Dendritic cell treated with granulocyte-macrophage colony-stimulating factor and Interleukin-4, amounts not matched to agents 40 ng/mL and 50 ng/mL, for 4 days (primary cell): ENCODE measurements at regions not wholly inside any gene's neighbourhood (a gene's known extent, or its start where the extent isn't known, plus 50 kb on each side); places are given as distances from the start of the nearest gene placed in this dataset.

ENCODE experiments used
- H3K27ac Mint-ChIP-seq: one replicate; pipeline ENCODE4 v1.8.0; 2022; ENCODE audit warnings: mild to moderate bottlenecking, mixed read lengths
- H3K27me3 Mint-ChIP-seq: one replicate; pipeline ENCODE4 v1.8.0; 2022; ENCODE audit warnings: mild to moderate bottlenecking, mixed read lengths
- H3K36me3 Mint-ChIP-seq: one replicate; pipeline ENCODE4 v1.8.0; 2022; ENCODE audit warnings: low read depth, mixed read lengths
- H3K4me1 Mint-ChIP-seq: one replicate; pipeline ENCODE4 v1.8.0; 2022; ENCODE audit warnings: low read depth, mixed read lengths
- H3K4me3 Mint-ChIP-seq: one replicate; pipeline ENCODE4 v1.8.0; 2022; ENCODE audit warnings: mild to moderate bottlenecking, moderate library complexity, mixed read lengths
- H3K9me3 Mint-ChIP-seq: one replicate; pipeline ENCODE4 v1.8.0; 2022; ENCODE audit warnings: mixed read lengths
- intact Hi-C: fragments of 100-400 bp; cut with micrococcal nuclease; formaldehyde crosslinking; loops from one replicate; pipeline ENCODE4 v1.15.0; 2022

- H3K4me3 Mint-ChIP-seq = no peak overlapping the region
- no peak overlapping the region for H3K27ac Mint-ChIP-seq
- H3K9me3 Mint-ChIP-seq = no peaks in the 10 kb centered on the region
- no peaks in the 10 kb centered on the region for H3K36me3 Mint-ChIP-seq
- intact Hi-C loops = no loop called here
- H3K4me1 Mint-ChIP-seq = no peaks in the 10 kb centered on the region
- no peaks in the 10 kb centered on the region for H3K27me3 Mint-ChIP-seq
Measured at GRCh38 chr6:73965539-73966029, 269.6 kb downstream of the CD109 start.

- Mint-ChIP-seq H3K27me3 (no peaks in the 10 kb centered on the region), H3K36me3 (no peaks in the 10 kb centered on the region), H3K4me1 (no peaks in the 10 kb centered on the region), H3K4me3 (no peak overlapping the region), H3K27ac (no peak overlapping the region), H3K9me3 (no peaks in the 10 kb centered on the region)
- intact Hi-C loops = no loop called here
Measured at GRCh38 chr6:73964241-73964854, 268.3 kb downstream of the CD109 start.

- Mint-ChIP-seq H3K27me3 (no peaks in the 10 kb centered on the region), H3K4me1 (no peaks in the 10 kb centered on the region), H3K9me3 (no peaks in the 10 kb centered on the region), H3K4me3 (no peak overlapping the region), H3K36me3 (no peaks in the 10 kb centered on the region), H3K27ac (no peak overlapping the region)
- intact Hi-C loops = no loop called here
Measured at GRCh38 chr6:73962884-73963283, 266.9 kb downstream of the CD109 start.

GRCh38 chr6:73956305-73956704 is 260.3 kb downstream of the CD109 start:
- no peak overlapping the region for H3K4me3 Mint-ChIP-seq
- H3K27me3 Mint-ChIP-seq = no peaks in the 10 kb centered on the region
- H3K27ac Mint-ChIP-seq = no peak overlapping the region
- no peaks in the 10 kb centered on the region for H3K36me3 Mint-ChIP-seq
- intact Hi-C loops = no loop called here
- no peaks in the 10 kb centered on the region for H3K9me3 Mint-ChIP-seq
- H3K4me1 Mint-ChIP-seq = no peaks in the 10 kb centered on the region

GRCh38 chr6:73955800-73956199 is 259.8 kb downstream of the CD109 start:
- H3K27me3 Mint-ChIP-seq = no peaks in the 10 kb centered on the region
- no peaks in the 10 kb centered on the region for H3K4me1 Mint-ChIP-seq
- H3K36me3 Mint-ChIP-seq = no peaks in the 10 kb centered on the region
- intact Hi-C loops = no loop called here
- H3K9me3 Mint-ChIP-seq = no peaks in the 10 kb centered on the region
- H3K4me3 Mint-ChIP-seq = no peak overlapping the region
- H3K27ac Mint-ChIP-seq = no peak overlapping the region

GRCh38 chr6:73954881-73955280 is 258.9 kb downstream of the CD109 start:
- no peaks in the 10 kb centered on the region for H3K27me3 Mint-ChIP-seq
- H3K4me1 Mint-ChIP-seq = no peaks in the 10 kb centered on the region
- intact Hi-C loops = no loop called here
- H3K4me3 Mint-ChIP-seq = no peak overlapping the region
- H3K27ac Mint-ChIP-seq = no peak overlapping the region
- H3K36me3 Mint-ChIP-seq = no peaks in the 10 kb centered on the region
- no peaks in the 10 kb centered on the region for H3K9me3 Mint-ChIP-seq

GRCh38 chr6:73951183-73951582 is 255.2 kb downstream of the CD109 start:
- Mint-ChIP-seq H3K36me3 (no peaks in the 10 kb centered on the region), H3K27me3 (no peaks in the 10 kb centered on the region), H3K4me1 (no peaks in the 10 kb centered on the region), H3K9me3 (peaks cover 8% of the 10 kb centered on the region), H3K4me3 (no peak overlapping the region), H3K27ac (no peak overlapping the region)
- intact Hi-C loops = no loop called here

GRCh38 chr6:73943930-73944652 is 248.1 kb downstream of the CD109 start:
- Mint-ChIP-seq H3K4me1 (no peaks in the 10 kb centered on the region), H3K9me3 (peaks cover 13% of the 10 kb centered on the region), H3K27ac (no peak overlapping the region), H3K27me3 (no peaks in the 10 kb centered on the region), H3K4me3 (no peak overlapping the region), H3K36me3 (no peaks in the 10 kb centered on the region)
- intact Hi-C loops = no loop called here

- intact Hi-C loops = no loop called here
- Mint-ChIP-seq H3K4me1 (no peaks in the 10 kb centered on the region), H3K4me3 (no peak overlapping the region), H3K27me3 (no peaks in the 10 kb centered on the region), H3K27ac (no peak overlapping the region), H3K9me3 (peaks cover 19% of the 10 kb centered on the region), H3K36me3 (no peaks in the 10 kb centered on the region)
Measured at GRCh38 chr6:73943411-73943810, 247.4 kb downstream of the CD109 start.

- intact Hi-C loops = no loop called here
Measured at GRCh38 chr6:73942592-73943186, 246.7 kb downstream of the CD109 start.

GRCh38 chr6:73941892-73942291 is 245.9 kb downstream of the CD109 start:
- H3K4me1 Mint-ChIP-seq = no peaks in the 10 kb centered on the region
- no peaks in the 10 kb centered on the region for H3K36me3 Mint-ChIP-seq
- intact Hi-C loops = no loop called here
- no peaks in the 10 kb centered on the region for H3K27me3 Mint-ChIP-seq
- no peak overlapping the region for H3K27ac Mint-ChIP-seq
- H3K4me3 Mint-ChIP-seq = no peak overlapping the region
- H3K9me3 Mint-ChIP-seq = peaks cover 11% of the 10 kb centered on the region

More at GRCh38 chr6:73942592-73943186, 246.7 kb downstream of the CD109 start:
- Mint-ChIP-seq H3K4me1 (no peaks in the 10 kb centered on the region), H3K4me3 (no peak overlapping the region), H3K9me3 (peaks cover 15% of the 10 kb centered on the region), H3K27me3 (no peaks in the 10 kb centered on the region), H3K27ac (no peak overlapping the region), H3K36me3 (no peaks in the 10 kb centered on the region)

- peaks cover 11% of the 10 kb centered on the region for H3K9me3 Mint-ChIP-seq
- intact Hi-C loops = no loop called here
- no peaks in the 10 kb centered on the region for H3K27me3 Mint-ChIP-seq
- H3K4me3 Mint-ChIP-seq = no peak overlapping the region
- H3K27ac Mint-ChIP-seq = no peak overlapping the region
- no peaks in the 10 kb centered on the region for H3K4me1 Mint-ChIP-seq
- no peaks in the 10 kb centered on the region for H3K36me3 Mint-ChIP-seq
Measured at GRCh38 chr6:73937805-73938204, 241.8 kb downstream of the CD109 start.

- Mint-ChIP-seq H3K4me3 (no peak overlapping the region), H3K36me3 (no peaks in the 10 kb centered on the region), H3K27ac (no peak overlapping the region), H3K4me1 (no peaks in the 10 kb centered on the region), H3K27me3 (no peaks in the 10 kb centered on the region), H3K9me3 (peaks cover 16% of the 10 kb centered on the region)
- intact Hi-C loops = no loop called here
Measured at GRCh38 chr6:73932866-73933265, 236.9 kb downstream of the CD109 start.

- Mint-ChIP-seq H3K4me3 (no peak overlapping the region), H3K9me3 (peaks cover 16% of the 10 kb centered on the region), H3K4me1 (no peaks in the 10 kb centered on the region), H3K27me3 (no peaks in the 10 kb centered on the region), H3K36me3 (no peaks in the 10 kb centered on the region), H3K27ac (no peak overlapping the region)
- intact Hi-C loops = no loop called here
Measured at GRCh38 chr6:73929405-73929804, 233.4 kb downstream of the CD109 start.
